ENCODE measurements at regions not wholly inside any gene's neighbourhood (a gene's known extent, or its start where the extent isn't known, plus 50 kb on each side); places are given as distances from the start of the nearest gene placed in this dataset.

DNA sequence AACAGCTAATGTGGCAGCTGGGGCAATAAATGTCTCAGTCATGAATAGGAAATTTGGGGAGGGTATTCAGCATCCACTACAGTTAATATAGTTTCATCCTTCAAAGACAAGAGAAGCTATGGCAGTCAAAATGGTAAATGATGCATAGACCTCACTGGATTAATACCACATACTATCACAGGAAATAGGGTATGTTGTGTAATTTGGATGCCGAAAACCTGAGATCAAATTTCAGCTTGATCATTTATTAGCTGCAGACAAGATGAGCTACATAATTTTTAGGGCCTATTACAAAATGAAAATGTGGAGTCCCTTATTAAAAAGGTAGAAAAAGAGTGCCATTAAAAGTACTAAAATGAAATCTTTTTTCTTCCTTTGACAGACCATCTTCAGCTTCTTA lies 112.6 kb upstream of the MTAP start:
- Histone ChIP-seq H3K4me1 (ENCODE audit: control insufficient read depth, insufficient read depth, low read length) (peaks cover 32% of the 10 kb centered on the region), H3K4me3 (ENCODE audit: low read length) (no peak overlapping the region), H3K36me3 (ENCODE audit: control insufficient read depth, insufficient read depth, low read length) (no peaks in the 10 kb centered on the region), H3K27me3 (ENCODE audit: control insufficient read depth, insufficient read depth, low read length) (no peaks in the 10 kb centered on the region), H3K9me3 (ENCODE audit: control insufficient read depth, low read length) (no peaks in the 10 kb centered on the region), H3K9ac (ENCODE audit: low read length) (no peak overlapping the region)

DNA sequence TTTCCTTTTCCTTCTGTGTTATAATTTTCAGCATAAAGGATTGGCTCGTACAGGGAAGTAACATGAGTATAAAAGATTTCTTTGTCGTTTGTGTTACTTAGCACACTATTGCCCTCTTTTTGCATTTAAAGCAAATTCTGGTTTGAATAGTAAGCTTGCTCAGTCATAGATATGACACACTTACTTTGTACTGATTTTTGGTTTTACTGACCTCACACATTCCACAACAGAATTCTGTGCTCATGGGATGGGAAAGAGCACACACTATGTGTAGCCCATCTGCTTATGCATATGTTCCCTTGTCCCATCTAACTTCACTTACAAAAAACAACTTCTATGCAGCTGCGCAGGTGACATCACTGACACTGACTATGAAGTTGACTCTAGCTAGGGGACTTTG lies 111.9 kb upstream of the MTAP start:
- Histone ChIP-seq H3K4me1 (ENCODE audit: control insufficient read depth, insufficient read depth, low read length) (peaks cover 25% of the 10 kb centered on the region), H3K9ac (ENCODE audit: low read length) (no peak overlapping the region)

DNA sequence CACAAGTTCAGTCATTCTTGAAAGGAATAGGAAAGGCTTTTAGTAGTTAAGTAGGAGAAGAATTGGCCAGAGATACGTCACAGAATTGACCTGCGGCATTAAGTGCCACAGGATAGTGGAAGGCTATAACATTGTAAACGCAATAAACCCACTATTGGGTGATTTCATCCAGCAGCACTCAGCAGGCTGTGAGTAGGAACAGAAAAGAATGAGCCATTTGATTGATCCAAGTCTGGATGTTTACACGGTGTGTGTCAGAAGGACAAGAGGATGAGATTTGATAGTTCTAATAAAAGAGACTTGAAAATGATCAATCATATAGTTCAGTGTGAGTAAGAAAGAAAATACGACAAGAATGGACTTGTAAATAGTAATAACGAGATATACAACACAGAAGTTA lies 110.0 kb upstream of the MTAP start:
- H3K36me3 ChIP-seq (ENCODE audit: control insufficient read depth, insufficient read depth, low read length), result no peaks in the 10 kb centered on the region
- no peaks in the 10 kb centered on the region for H3K27me3 ChIP-seq (ENCODE audit: control insufficient read depth, insufficient read depth, low read length)
- no peak overlapping the region for H3K4me3 ChIP-seq (ENCODE audit: low read length)
- no peak overlapping the region for H3K9ac ChIP-seq (ENCODE audit: low read length)
- no peaks in the 10 kb centered on the region for H3K9me3 ChIP-seq (ENCODE audit: control insufficient read depth, low read length)
- H3K4me1 ChIP-seq (ENCODE audit: control insufficient read depth, insufficient read depth, low read length), result peaks cover 18% of the 10 kb centered on the region

More for the DNA sequence above, 111.9 kb upstream of the MTAP start:
- H3K36me3 ChIP-seq (ENCODE audit: control insufficient read depth, insufficient read depth, low read length), result no peaks in the 10 kb centered on the region
- H3K27me3 ChIP-seq (ENCODE audit: control insufficient read depth, insufficient read depth, low read length), result no peaks in the 10 kb centered on the region
- no peaks in the 10 kb centered on the region for H3K9me3 ChIP-seq (ENCODE audit: control insufficient read depth, low read length)
- H3K4me3 ChIP-seq (ENCODE audit: low read length), result no peak overlapping the region

DNA sequence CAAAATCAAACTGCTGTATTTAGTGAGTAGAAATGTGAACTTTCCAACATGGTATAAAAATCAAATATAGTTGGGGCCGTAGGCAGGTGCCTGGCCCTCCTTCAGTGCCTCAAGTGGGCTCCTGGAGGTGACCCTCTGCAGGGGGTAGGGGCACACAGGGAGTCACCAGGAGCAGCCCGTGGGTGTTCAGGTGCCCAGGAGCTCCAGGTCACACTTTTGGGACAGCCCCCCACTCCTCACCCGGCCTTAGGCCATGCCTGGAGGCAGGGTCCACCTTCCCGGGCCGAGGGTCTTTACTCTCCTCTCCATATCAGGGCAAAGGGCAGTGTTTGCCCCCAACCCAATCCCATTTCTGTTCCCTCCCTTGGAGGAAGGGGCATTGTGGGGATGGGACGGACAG lies 108.0 kb upstream of the MTAP start:
- no peaks in the 10 kb centered on the region for H3K27me3 ChIP-seq (ENCODE audit: control insufficient read depth, insufficient read depth, low read length)
- H3K9ac ChIP-seq (ENCODE audit: low read length), result no peak overlapping the region
- peaks cover 6% of the 10 kb centered on the region for H3K4me1 ChIP-seq (ENCODE audit: control insufficient read depth, insufficient read depth, low read length)
- H3K9me3 ChIP-seq (ENCODE audit: control insufficient read depth, low read length), result no peaks in the 10 kb centered on the region
- H3K36me3 ChIP-seq (ENCODE audit: control insufficient read depth, insufficient read depth, low read length), result no peaks in the 10 kb centered on the region
- no peak overlapping the region for H3K4me3 ChIP-seq (ENCODE audit: low read length)

DNA sequence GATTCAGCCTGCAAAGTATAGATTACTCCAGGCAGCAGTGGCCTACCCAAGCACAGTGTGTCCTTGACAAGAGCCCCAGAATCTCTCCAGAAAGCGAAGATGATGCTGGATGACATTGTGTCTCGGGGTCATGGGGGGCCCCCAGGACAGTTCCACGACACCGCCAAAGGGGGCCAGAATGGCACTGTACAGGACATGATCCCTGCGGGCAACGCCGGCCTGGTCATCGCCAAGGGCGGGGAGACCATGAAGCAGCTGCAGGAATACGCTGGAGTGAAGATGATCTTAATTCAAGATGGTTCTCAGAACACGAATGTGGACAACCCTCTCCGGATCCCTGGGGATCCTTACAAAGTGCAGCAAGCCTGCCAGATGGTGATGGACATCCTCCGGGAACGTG lies 107.0 kb upstream of the MTAP start:
- Histone ChIP-seq H3K4me3 (ENCODE audit: low read length) (no peak overlapping the region), H3K27me3 (ENCODE audit: control insufficient read depth, insufficient read depth, low read length) (no peaks in the 10 kb centered on the region), H3K9ac (ENCODE audit: low read length) (no peak overlapping the region), H3K36me3 (ENCODE audit: control insufficient read depth, insufficient read depth, low read length) (no peaks in the 10 kb centered on the region), H3K9me3 (ENCODE audit: control insufficient read depth, low read length) (no peaks in the 10 kb centered on the region), H3K4me1 (ENCODE audit: control insufficient read depth, insufficient read depth, low read length) (peaks cover 3% of the 10 kb centered on the region)

DNA sequence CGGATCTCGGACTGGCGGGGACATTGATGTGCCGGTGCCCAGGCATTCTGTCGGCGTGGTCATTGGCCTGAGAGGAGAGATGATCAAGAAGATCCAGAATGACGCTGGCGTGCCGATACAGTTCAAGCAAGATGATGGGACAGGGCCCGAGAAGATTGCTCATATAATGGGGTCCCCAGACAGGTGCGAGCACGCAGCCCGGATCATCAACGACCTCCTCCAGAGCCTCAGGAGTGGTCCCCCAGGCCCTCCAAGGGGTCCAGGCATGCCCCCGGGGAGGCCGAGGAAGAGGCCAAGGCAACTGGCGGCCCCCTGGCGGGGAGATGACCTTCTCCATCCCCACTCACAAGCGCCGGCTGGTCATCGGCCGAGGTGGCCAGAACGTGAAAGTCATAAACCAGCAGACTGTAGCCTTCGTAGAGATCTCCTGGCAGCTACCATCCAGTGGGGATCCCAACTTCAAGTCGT lies 106.5 kb upstream of the MTAP start:
- H3K27me3 ChIP-seq (ENCODE audit: control insufficient read depth, insufficient read depth, low read length), result no peaks in the 10 kb centered on the region
- H3K9me3 ChIP-seq (ENCODE audit: control insufficient read depth, low read length), result no peaks in the 10 kb centered on the region
- H3K4me3 ChIP-seq (ENCODE audit: low read length), result no peak overlapping the region
- H3K9ac ChIP-seq (ENCODE audit: low read length), result no peak overlapping the region
- no peaks in the 10 kb centered on the region for H3K4me1 ChIP-seq (ENCODE audit: control insufficient read depth, insufficient read depth, low read length)
- no peaks in the 10 kb centered on the region for H3K36me3 ChIP-seq (ENCODE audit: control insufficient read depth, insufficient read depth, low read length)

DNA sequence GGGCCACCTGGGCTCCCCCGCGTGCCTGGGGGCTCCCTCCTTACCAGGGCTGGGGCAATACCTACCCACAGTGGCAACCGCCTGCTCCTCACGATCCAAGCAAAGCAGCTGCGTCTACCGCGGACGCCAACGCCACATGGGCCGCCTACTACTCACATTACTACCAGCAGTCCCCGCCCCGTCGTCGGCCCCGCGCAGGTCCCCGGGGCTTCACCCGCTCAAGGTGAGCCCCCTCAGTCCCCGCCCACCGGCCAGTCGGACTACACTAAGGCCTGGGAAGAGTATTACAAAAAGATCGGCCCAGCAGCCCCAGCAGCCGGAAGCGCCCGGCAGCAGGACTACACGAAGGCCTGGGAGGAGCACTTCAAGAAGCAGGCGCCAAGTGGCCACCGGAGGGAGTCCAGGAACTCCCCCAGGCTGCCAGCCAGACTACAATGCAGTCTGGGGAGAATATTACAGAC lies 106.0 kb upstream of the MTAP start:
- Histone ChIP-seq H3K4me1 (ENCODE audit: control insufficient read depth, insufficient read depth, low read length) (no peaks in the 10 kb centered on the region), H3K9me3 (ENCODE audit: control insufficient read depth, low read length) (no peaks in the 10 kb centered on the region), H3K36me3 (ENCODE audit: control insufficient read depth, insufficient read depth, low read length) (no peaks in the 10 kb centered on the region), H3K4me3 (ENCODE audit: low read length) (no peak overlapping the region), H3K9ac (ENCODE audit: low read length) (no peak overlapping the region), H3K27me3 (ENCODE audit: control insufficient read depth, insufficient read depth, low read length) (no peaks in the 10 kb centered on the region)

DNA sequence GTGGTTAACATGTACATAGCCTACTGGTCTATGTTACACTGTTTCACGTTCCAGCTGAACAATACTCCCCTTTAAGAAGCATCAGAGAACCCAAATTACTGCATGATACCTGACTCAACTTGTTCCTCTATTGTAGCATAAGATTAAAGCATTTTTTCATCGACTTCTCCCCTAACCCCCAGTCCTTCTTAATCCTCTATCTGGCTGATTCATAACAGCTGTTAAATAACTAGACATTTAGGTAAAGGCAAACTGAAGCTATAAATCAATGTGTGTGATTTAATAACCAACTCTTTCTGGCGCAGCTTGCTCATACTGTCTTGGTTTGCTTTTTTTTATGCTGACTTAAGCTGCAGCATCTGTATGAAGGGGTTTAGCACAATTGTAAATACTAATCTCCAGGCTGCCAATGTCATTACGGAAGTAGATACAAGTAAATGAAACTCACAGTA lies 94.2 kb upstream of the MTAP start:
- H3K27me3 ChIP-seq (ENCODE audit: control insufficient read depth, insufficient read depth, low read length), result no peaks in the 10 kb centered on the region

DNA sequence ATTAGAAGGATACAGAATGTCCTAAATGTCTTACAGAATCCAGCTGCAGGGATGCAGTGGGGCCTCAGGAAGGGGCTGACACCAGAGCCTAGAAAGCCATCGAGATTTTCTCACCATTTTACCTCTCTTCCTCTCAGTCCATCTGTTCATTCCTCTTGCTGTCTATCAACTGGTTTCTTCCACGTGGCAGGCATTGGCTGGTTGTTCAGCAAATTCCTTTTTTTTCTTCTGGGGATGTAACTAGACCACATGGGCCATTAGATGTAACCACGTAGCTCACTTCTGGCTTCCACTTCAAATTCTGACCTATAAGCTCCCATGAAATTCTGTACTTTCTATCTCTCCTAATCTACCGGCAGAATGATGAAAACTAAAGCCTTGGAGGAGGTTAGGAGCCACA lies 93.6 kb upstream of the MTAP start:
- no peak overlapping the region for H3K9ac ChIP-seq (ENCODE audit: low read length)
- no peaks in the 10 kb centered on the region for H3K4me1 ChIP-seq (ENCODE audit: control insufficient read depth, insufficient read depth, low read length)
- H3K36me3 ChIP-seq (ENCODE audit: control insufficient read depth, insufficient read depth, low read length), result no peaks in the 10 kb centered on the region
- H3K27me3 ChIP-seq (ENCODE audit: control insufficient read depth, insufficient read depth, low read length), result no peaks in the 10 kb centered on the region
- H3K4me3 ChIP-seq (ENCODE audit: low read length), result no peak overlapping the region
- H3K9me3 ChIP-seq (ENCODE audit: control insufficient read depth, low read length), result no peaks in the 10 kb centered on the region

More for the DNA sequence above, 94.2 kb upstream of the MTAP start:
- Histone ChIP-seq H3K36me3 (ENCODE audit: control insufficient read depth, insufficient read depth, low read length) (no peaks in the 10 kb centered on the region), H3K9me3 (ENCODE audit: control insufficient read depth, low read length) (no peaks in the 10 kb centered on the region), H3K4me3 (ENCODE audit: low read length) (no peak overlapping the region), H3K9ac (ENCODE audit: low read length) (no peak overlapping the region), H3K4me1 (ENCODE audit: control insufficient read depth, insufficient read depth, low read length) (no peaks in the 10 kb centered on the region)

DNA sequence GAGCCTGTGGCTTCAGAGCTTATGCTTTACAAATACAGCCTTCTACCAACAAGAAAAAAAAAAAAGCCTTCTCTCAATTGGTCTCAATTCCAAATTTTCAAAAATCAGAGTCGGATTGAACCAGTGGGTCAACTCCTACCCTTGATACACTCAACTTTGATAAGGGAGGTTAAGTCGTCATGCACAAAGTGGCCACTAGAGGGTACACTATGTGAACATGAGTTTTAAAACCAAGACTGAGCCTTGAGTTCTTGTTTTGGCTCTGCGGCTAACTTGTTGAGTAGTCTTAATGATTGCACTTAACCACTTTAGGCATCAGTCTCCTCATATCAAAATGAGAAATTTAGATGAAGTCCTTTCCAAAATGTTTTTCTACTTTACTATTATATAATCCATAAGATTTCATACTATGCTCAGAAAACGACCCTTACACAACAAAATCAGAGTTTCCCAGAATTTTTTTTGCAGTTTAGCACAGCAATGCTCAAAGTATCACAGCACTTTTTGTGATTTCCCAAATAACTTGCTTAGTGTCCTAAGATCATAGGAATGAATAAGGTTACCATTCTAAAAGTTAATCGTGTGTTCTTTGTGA lies 92.9 kb upstream of the MTAP start:
- H3K36me3 ChIP-seq (ENCODE audit: control insufficient read depth, insufficient read depth, low read length), result no peaks in the 10 kb centered on the region
- no peaks in the 10 kb centered on the region for H3K9me3 ChIP-seq (ENCODE audit: control insufficient read depth, low read length)
- H3K4me1 ChIP-seq (ENCODE audit: control insufficient read depth, insufficient read depth, low read length), result no peaks in the 10 kb centered on the region
- H3K9ac ChIP-seq (ENCODE audit: low read length), result no peak overlapping the region
- H3K27me3 ChIP-seq (ENCODE audit: control insufficient read depth, insufficient read depth, low read length), result no peaks in the 10 kb centered on the region
- no peak overlapping the region for H3K4me3 ChIP-seq (ENCODE audit: low read length)

DNA sequence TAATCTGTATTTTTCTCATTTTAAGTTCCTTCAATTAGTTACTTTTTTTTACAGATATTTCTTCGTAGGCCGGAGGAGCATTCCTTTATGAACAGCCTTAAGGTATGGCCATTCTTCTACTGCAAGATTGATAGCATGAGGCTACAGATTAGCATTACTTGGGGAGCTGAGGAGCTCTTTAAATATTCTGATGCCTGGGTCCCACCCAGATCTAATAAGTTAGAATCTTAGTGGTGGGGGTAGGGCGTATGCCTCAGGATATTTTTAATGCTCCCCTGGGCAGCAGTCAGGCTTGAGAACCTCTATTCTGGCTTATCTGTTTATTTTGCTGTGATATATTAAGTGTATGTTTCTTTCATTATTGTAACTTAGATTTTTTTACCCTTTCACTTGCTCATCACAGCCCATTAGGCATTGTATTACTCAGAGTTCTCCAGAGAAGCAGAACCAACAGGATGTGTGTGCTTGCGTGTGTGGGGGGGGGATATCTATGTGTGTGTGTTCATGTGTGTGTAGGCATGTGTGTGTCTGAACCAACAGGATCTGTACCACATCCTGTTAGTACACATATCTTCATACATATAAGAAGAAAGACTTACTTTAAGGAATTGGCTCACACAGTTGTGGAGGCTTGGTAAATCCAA lies 91.8 kb upstream of the MTAP start:
- Histone ChIP-seq H3K9me3 (ENCODE audit: control insufficient read depth, low read length) (no peaks in the 10 kb centered on the region), H3K9ac (ENCODE audit: low read length) (no peak overlapping the region), H3K36me3 (ENCODE audit: control insufficient read depth, insufficient read depth, low read length) (no peaks in the 10 kb centered on the region), H3K4me3 (ENCODE audit: low read length) (no peak overlapping the region), H3K4me1 (ENCODE audit: control insufficient read depth, insufficient read depth, low read length) (no peaks in the 10 kb centered on the region), H3K27me3 (ENCODE audit: control insufficient read depth, insufficient read depth, low read length) (no peaks in the 10 kb centered on the region)

DNA sequence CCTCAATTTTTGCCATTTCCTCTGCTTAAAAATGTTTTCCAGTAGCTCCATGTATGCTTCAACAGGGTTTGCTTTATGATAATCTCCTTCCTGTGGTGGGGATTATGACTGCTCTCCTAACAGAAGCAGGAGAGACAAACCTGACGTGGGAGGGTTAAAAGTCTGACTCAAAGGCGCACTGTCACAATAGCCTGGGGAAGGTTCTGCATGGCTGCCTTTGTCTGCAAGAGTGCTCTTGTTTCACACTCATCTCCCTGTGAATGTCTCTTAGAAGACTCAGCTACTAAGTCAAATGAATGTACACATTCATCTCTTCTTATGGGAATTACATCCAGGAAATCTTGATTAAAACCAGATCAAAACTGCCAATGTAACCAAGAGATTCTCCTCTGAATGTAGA lies 90.9 kb upstream of the MTAP start:
- no peak overlapping the region for H3K9ac ChIP-seq (ENCODE audit: low read length)
- H3K36me3 ChIP-seq (ENCODE audit: control insufficient read depth, insufficient read depth, low read length), result no peaks in the 10 kb centered on the region
- no peak overlapping the region for H3K4me3 ChIP-seq (ENCODE audit: low read length)
- no peaks in the 10 kb centered on the region for H3K27me3 ChIP-seq (ENCODE audit: control insufficient read depth, insufficient read depth, low read length)
- H3K4me1 ChIP-seq (ENCODE audit: control insufficient read depth, insufficient read depth, low read length), result no peaks in the 10 kb centered on the region
- no peaks in the 10 kb centered on the region for H3K9me3 ChIP-seq (ENCODE audit: control insufficient read depth, low read length)

Measured in mucosa of stomach (tissue), 1 donor.